ENCODE measurements at regions not wholly inside any gene's neighbourhood (a gene's known extent, or its start where the extent isn't known, plus 50 kb on each side); places are given as distances from the start of the nearest gene placed in this dataset.

DNA sequence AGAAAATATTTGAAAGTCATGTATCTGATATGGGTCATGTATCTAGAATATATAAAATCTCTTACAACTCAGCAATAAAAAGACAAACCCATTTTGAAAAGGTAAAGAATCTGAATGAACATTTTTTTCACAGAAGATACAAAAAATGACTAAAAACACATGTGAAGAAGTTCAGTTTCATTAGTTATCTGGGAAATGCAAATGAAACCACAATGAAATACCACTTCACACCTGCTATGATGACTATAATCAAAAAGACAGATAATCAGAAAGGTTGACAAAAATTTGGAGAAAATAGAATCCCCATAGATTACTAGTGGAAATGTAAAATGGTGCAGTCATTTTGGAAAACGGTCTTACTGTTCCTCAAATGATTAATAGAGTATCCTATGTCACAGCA is 631.0 kb downstream of the MRPL39 start:
- no peak for TF ChIP-seq CTCF (IDR thresholded peaks at IDR 0.05)
- TF ChIP-seq EP300 (IDR thresholded peaks at IDR 0.05): no peak
- no peak for TF ChIP-seq POLR2A (IDR thresholded peaks at IDR 0.05)
